ENCODE measurements at regions not wholly inside any gene's neighbourhood (a gene's known extent, or its start where the extent isn't known, plus 50 kb on each side); places are given as distances from the start of the nearest gene placed in this dataset.

DNA sequence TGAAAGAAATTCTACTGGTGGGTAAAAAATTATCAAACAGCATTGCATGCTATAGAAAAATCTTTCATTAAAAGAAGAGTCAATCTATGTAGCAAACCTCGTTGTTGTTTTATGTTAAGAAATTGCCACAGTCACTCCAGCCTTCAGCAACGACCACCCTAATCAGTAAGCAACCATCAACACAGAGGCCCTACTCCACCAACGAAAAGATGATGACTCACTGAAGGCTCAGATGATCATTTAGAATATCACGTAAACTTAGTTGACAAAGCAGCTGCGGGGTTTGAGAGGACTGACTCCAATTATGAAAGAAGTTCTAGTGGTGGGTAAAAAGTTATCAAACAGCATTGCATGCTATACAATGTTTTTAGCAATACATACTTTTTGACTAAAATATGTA lies 242.6 kb downstream of the DRD1 start:
- DNase-seq (ENCODE audit: low spot score): no peak
- TF ChIP-seq, protein P1, sequence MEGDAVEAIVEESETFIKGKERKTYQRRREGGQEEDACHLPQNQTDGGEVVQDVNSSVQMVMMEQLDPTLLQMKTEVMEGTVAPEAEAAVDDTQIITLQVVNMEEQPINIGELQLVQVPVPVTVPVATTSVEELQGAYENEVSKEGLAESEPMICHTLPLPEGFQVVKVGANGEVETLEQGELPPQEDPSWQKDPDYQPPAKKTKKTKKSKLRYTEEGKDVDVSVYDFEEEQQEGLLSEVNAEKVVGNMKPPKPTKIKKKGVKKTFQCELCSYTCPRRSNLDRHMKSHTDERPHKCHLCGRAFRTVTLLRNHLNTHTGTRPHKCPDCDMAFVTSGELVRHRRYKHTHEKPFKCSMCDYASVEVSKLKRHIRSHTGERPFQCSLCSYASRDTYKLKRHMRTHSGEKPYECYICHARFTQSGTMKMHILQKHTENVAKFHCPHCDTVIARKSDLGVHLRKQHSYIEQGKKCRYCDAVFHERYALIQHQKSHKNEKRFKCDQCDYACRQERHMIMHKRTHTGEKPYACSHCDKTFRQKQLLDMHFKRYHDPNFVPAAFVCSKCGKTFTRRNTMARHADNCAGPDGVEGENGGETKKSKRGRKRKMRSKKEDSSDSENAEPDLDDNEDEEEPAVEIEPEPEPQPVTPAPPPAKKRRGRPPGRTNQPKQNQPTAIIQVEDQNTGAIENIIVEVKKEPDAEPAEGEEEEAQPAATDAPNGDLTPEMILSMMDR (IDR thresholded peaks at IDR 0.05; ENCODE audit: extremely low read depth, missing control alignments): no peak

- TF ChIP-seq, protein P1 (IDR thresholded peaks at IDR 0.05; ENCODE audit: extremely low read depth, missing control alignments): no peak
- no peak for DNase-seq (ENCODE audit: low spot score)
These were observed 248.0 kb downstream of the DRD1 start for GRCh38 chr5:175195698-175196656.

- TF ChIP-seq, protein P1 (IDR thresholded peaks at IDR 0.05; ENCODE audit: extremely low read depth, missing control alignments): no peak
- no peak for DNase-seq (ENCODE audit: low spot score)
These were observed 262.7 kb downstream of the DRD1 start for GRCh38 chr5:175181331-175181730.

DNA sequence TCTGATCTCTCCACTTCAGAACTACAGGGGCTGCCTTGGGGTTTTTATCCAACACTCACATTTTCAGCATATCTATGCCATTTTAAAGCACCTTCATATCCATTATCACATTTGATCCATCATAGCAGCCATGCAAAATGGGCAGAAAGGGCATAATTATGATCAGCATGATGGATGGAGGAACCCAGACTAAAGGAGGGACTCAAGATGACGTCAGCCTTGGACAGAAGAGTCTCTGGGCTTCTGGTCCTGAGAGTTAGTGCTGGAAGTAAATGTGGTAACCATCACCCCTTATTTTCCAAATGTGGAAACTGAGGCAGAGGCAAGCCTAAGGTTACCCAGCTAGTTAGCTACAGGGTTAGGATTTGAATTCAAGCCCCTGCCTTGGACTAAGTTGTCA lies 273.1 kb downstream of the DRD1 start:
- TF ChIP-seq, protein P1 (IDR thresholded peaks at IDR 0.05; ENCODE audit: extremely low read depth, missing control alignments): no peak

DNA sequence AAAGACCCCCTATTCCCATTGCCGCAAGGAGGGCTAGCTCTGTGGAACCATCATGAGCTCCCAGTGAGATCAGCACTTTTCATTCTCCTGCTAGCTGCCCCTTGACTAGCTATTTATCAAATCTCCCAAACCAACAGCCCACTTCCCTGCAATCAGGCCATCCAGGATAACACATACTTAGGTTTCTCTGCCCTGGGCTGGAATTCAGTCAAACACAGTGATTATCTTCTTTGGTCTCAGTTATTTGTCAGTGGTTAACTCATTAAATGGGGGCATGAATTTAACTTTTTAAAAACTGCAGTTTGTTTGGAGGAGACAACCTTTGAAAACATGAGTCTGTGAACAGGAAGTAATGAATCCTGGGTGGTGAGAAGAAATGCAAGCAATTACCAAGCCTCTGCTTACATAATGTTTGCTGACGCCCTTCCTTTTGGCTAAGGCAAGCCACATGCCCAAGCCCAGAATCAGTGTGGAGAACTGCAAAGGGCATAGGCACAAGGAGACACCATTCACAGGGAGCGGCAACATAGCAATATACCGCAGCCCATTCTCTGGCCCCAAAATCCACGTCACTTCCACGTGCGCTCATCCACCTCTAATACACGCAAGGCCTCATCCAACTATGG lies 275.0 kb downstream of the DRD1 start:
- TF ChIP-seq, protein P1 (IDR thresholded peaks at IDR 0.05; ENCODE audit: extremely low read depth, missing control alignments): no peak
- no peak for DNase-seq (ENCODE audit: low spot score)

More for the DNA sequence above, 273.1 kb downstream of the DRD1 start:
- no peak for DNase-seq (ENCODE audit: low spot score)

GRCh38 chr5:175166026-175166425 lies 278.0 kb downstream of the DRD1 start:
- TF ChIP-seq, protein P1 (IDR thresholded peaks at IDR 0.05; ENCODE audit: extremely low read depth, missing control alignments): no peak
- no peak for DNase-seq (ENCODE audit: low spot score)

All from GM20000 (cell line).